Neural cell (in vitro differentiated cells): ENCODE measurements at regions not wholly inside any gene's neighbourhood (a gene's known extent, or its start where the extent isn't known, plus 50 kb on each side); places are given as distances from the start of the nearest gene placed in this dataset.

Experiments used
- EP300 ChIP-seq: fragments of 450-650 bp; conservative IDR thresholded peaks from 2 replicates; pipeline ENCODE4 v1.6.1; 2014; ENCODE audit warnings: antibody characterized with exemption, mild to moderate bottlenecking, moderate library complexity; ENCODE audit not compliant: poor library complexity, severe bottlenecking
- EZH2 ChIP-seq: fragments of 200-600, 300-800 bp; shearing (Covaris generic), sonication (generic); IDR thresholded peaks from 2 replicates; pipeline ENCODE4 v1.6.1; 2014; ENCODE audit warnings: antibody characterized with exemption, low read length, borderline replicate concordance, mild to moderate bottlenecking; ENCODE audit not compliant: insufficient read depth, poor library complexity, severe bottlenecking
- MXI1 ChIP-seq: fragments of 450-650 bp; conservative IDR thresholded peaks from 2 replicates; pipeline ENCODE4 v1.6.1; 2014; ENCODE audit warnings: antibody characterized with exemption, mild to moderate bottlenecking; ENCODE audit not compliant: poor library complexity, severe bottlenecking
- POLR2AphosphoS5 ChIP-seq: IDR thresholded peaks from 2 replicates; pipeline ENCODE4 v1.6.1; 2012
- RAD21 ChIP-seq: fragments of 450-650 bp; conservative IDR thresholded peaks from 2 replicates; pipeline ENCODE4 v1.6.1; 2014; ENCODE audit warnings: antibody characterized with exemption, mild to moderate bottlenecking, moderate library complexity
- TF ChIP-seq, protein P1 (sequence below): fragments of 450-650 bp; IDR thresholded peaks from 2 replicates; pipeline ENCODE4 v1.5.1; 2014; ENCODE audit warnings: antibody characterized with exemption, mild to moderate bottlenecking, moderate library complexity; ENCODE audit not compliant: poor library complexity, severe bottlenecking
- TF ChIP-seq, protein P2 (sequence below): IDR thresholded peaks from 2 replicates; pipeline ENCODE4 v1.6.1; 2012; ENCODE audit warnings: borderline replicate concordance

GRCh38 chr21:17967319-17967718 is 148.2 kb upstream of the C21orf91 start:
- TF ChIP-seq, protein P1, sequence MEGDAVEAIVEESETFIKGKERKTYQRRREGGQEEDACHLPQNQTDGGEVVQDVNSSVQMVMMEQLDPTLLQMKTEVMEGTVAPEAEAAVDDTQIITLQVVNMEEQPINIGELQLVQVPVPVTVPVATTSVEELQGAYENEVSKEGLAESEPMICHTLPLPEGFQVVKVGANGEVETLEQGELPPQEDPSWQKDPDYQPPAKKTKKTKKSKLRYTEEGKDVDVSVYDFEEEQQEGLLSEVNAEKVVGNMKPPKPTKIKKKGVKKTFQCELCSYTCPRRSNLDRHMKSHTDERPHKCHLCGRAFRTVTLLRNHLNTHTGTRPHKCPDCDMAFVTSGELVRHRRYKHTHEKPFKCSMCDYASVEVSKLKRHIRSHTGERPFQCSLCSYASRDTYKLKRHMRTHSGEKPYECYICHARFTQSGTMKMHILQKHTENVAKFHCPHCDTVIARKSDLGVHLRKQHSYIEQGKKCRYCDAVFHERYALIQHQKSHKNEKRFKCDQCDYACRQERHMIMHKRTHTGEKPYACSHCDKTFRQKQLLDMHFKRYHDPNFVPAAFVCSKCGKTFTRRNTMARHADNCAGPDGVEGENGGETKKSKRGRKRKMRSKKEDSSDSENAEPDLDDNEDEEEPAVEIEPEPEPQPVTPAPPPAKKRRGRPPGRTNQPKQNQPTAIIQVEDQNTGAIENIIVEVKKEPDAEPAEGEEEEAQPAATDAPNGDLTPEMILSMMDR: no peak
- TF ChIP-seq RAD21: no peak
- no peak for TF ChIP-seq MXI1
- TF ChIP-seq POLR2AphosphoS5: no peak
- TF ChIP-seq EP300: no peak
- TF ChIP-seq, protein P2, sequence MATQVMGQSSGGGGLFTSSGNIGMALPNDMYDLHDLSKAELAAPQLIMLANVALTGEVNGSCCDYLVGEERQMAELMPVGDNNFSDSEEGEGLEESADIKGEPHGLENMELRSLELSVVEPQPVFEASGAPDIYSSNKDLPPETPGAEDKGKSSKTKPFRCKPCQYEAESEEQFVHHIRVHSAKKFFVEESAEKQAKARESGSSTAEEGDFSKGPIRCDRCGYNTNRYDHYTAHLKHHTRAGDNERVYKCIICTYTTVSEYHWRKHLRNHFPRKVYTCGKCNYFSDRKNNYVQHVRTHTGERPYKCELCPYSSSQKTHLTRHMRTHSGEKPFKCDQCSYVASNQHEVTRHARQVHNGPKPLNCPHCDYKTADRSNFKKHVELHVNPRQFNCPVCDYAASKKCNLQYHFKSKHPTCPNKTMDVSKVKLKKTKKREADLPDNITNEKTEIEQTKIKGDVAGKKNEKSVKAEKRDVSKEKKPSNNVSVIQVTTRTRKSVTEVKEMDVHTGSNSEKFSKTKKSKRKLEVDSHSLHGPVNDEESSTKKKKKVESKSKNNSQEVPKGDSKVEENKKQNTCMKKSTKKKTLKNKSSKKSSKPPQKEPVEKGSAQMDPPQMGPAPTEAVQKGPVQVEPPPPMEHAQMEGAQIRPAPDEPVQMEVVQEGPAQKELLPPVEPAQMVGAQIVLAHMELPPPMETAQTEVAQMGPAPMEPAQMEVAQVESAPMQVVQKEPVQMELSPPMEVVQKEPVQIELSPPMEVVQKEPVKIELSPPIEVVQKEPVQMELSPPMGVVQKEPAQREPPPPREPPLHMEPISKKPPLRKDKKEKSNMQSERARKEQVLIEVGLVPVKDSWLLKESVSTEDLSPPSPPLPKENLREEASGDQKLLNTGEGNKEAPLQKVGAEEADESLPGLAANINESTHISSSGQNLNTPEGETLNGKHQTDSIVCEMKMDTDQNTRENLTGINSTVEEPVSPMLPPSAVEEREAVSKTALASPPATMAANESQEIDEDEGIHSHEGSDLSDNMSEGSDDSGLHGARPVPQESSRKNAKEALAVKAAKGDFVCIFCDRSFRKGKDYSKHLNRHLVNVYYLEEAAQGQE: no peak
- TF ChIP-seq EZH2: no peak
